Keratinocyte (primary cell): ENCODE measurements at regions not wholly inside any gene's neighbourhood (a gene's known extent, or its start where the extent isn't known, plus 50 kb on each side); places are given as distances from the start of the nearest gene placed in this dataset.

Source experiments
- DNase-seq: peaks from one replicate; pipeline ENCODE4 v3.0.0-alpha.2; 2011; ENCODE audit warnings: low read depth, missing footprints, low spot score
- FAIRE-seq: peaks from 2 replicates; lab custom pipeline; 2011; peaks lifted over from hg19 to GRCh38; lab: Jason Lieb, UNC
- H2AFZ ChIP-seq: 2 replicates; pipeline ENCODE4 v1.6.0; 2012; ENCODE audit warnings: low read length, control low read depth, inconsistent platforms; ENCODE audit not compliant: control insufficient read depth
- H3K27ac ChIP-seq: 2 replicates; pipeline ENCODE4 v1.5.1; 2011; ENCODE audit warnings: low read length; ENCODE audit not compliant: control insufficient read depth, insufficient read depth
- H3K27me3 ChIP-seq: 3 replicates; pipeline ENCODE4 v1.6.0; 2011; ENCODE audit warnings: low read length; ENCODE audit not compliant: control insufficient read depth, insufficient read depth; ENCODE audit errors: extremely low read depth
- H3K36me3 ChIP-seq, 2 experiments: 2 replicates in 1 of 2; 3 replicates in 1 of 2; pipeline ENCODE4 v1.5.1; 2011; ENCODE audit warnings: low read length in 2 of 2, mild to moderate bottlenecking in 1 of 2; ENCODE audit not compliant: control insufficient read depth in 2 of 2, insufficient read depth in 2 of 2; ENCODE audit errors: extremely low read depth in 1 of 2
- H3K4me1 ChIP-seq: 3 replicates; pipeline ENCODE4 v1.5.1; 2011; ENCODE audit warnings: low read length; ENCODE audit not compliant: control insufficient read depth, insufficient read depth; ENCODE audit errors: extremely low read depth
- H3K4me2 ChIP-seq: 3 replicates; pipeline ENCODE4 v1.6.0; 2011; ENCODE audit warnings: low read depth, low read length; ENCODE audit not compliant: control insufficient read depth, insufficient read depth; ENCODE audit errors: extremely low read depth
- H3K4me3 ChIP-seq, 3 experiments: fragments of 200-600 bp in 1 of 3; sonication (generic) in 1 of 3; 2 replicates in 2 of 3; 3 replicates in 1 of 3; pipeline ENCODE4 v1.5.1; 2011 to 2016; ENCODE audit warnings: low read length in 3 of 3, mild to moderate bottlenecking in 3 of 3, control low read depth in 2 of 3, inconsistent platforms in 1 of 3, low read depth in 1 of 3, mixed read lengths in 1 of 3, mixed run types in 1 of 3, moderate library complexity in 1 of 3; ENCODE audit not compliant: control insufficient read depth in 2 of 3, insufficient read depth in 2 of 3; ENCODE audit errors: extremely low read depth in 1 of 3
- H3K79me2 ChIP-seq: 2 replicates; pipeline ENCODE4 v1.6.0; 2012; ENCODE audit warnings: low read length; ENCODE audit not compliant: control insufficient read depth, insufficient read depth
- H3K9ac ChIP-seq: 3 replicates; pipeline ENCODE4 v1.6.0; 2011; ENCODE audit warnings: low read length; ENCODE audit not compliant: control insufficient read depth, insufficient read depth; ENCODE audit errors: extremely low read depth
- H3K9me1 ChIP-seq: 3 replicates; pipeline ENCODE4 v1.6.0; 2011; ENCODE audit warnings: low read length; ENCODE audit not compliant: control insufficient read depth, insufficient read depth; ENCODE audit errors: extremely low read depth
- H3K9me3 ChIP-seq: 2 replicates; pipeline ENCODE4 v1.5.1; 2012; ENCODE audit warnings: low read depth, low read length; ENCODE audit not compliant: control insufficient read depth
- H4K20me1 ChIP-seq: 3 replicates; pipeline ENCODE4 v1.6.0; 2011; ENCODE audit warnings: low read length; ENCODE audit not compliant: control insufficient read depth, insufficient read depth; ENCODE audit errors: extremely low read depth
- EZH2 ChIP-seq: IDR thresholded peaks from one replicate; pipeline ENCODE4 v1.6.1; 2012; ENCODE audit warnings: inconsistent platforms, mild to moderate bottlenecking, low read length, moderate library complexity
- dilution Hi-C: fragments of 300-500 bp; cut with MboI; formaldehyde crosslinking; loops from one replicate; pipeline ENCODE4 v1.7.0; 2020; ENCODE audit warnings: low sequenced_read_pairs; ENCODE audit not compliant: extremely low pct_ligation_motif_present
- TF ChIP-seq, protein P1 (sequence below), 3 experiments: IDR thresholded peaks in 1 of 3; conservative IDR thresholded peaks in 1 of 3; optimal IDR thresholded peaks in 1 of 3; 2 replicates in 2 of 3; 3 replicates in 1 of 3; pipeline versions ENCODE3 to v1.5.1; 2011; ENCODE audit warnings: low read length in 3 of 3, mild to moderate bottlenecking in 3 of 3, moderate library complexity in 2 of 3, control low read depth in 1 of 3, inconsistent platforms in 1 of 3; ENCODE audit not compliant: insufficient read depth in 2 of 3; ENCODE audit errors: extremely low read depth in 1 of 3

DNA sequence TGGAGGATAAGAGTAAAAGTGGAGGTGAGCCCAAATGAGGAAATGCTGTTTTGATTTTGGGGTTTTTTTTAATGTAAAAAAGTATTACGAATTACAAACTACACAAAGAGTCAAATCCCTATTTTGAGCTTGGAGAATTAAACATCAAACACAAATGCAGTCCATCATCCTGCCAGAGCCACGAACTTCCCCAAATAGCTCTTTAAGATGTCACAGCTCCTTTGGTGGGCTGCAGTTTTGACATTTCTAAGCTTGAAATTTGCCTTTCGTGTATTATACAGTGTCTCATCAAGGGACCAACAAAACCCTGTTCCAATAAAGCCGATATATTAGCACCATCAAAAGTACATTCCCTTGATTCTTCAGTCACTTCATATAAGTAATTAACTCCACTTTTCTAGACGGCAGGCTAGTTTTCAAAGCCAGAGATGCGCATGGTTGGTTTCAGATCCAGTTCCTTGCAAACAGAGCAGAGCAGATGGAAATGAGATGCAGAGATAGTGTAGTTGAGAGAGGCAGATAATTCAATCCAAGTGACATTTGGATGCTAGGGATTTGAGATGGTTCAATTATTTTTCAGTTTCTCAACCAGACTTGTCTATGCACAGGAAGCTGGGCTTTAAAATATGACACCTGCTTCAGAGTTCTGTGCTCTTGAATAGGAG is 580.9 kb downstream of the EDEM1 start:
- no peaks in the 10 kb centered on the region for H3K27me3 ChIP-seq
- H4K20me1 ChIP-seq: no peaks in the 10 kb centered on the region
- H3K36me3 ChIP-seq: no peaks in the 10 kb centered on the region
- FAIRE-seq: no peak
- H3K9me3 ChIP-seq: no peaks in the 10 kb centered on the region
- H3K4me1 ChIP-seq: no peaks in the 10 kb centered on the region
- H2AFZ ChIP-seq: no peak overlapping the region
- no peak overlapping the region for H3K9ac ChIP-seq
- H3K27ac ChIP-seq: no peak overlapping the region
- no peaks in the 10 kb centered on the region for H3K79me2 ChIP-seq
- no peak overlapping the region for H3K4me3 ChIP-seq
- H3K4me2 ChIP-seq: no peak overlapping the region
- DNase-seq: no peak
- TF ChIP-seq, protein P1, sequence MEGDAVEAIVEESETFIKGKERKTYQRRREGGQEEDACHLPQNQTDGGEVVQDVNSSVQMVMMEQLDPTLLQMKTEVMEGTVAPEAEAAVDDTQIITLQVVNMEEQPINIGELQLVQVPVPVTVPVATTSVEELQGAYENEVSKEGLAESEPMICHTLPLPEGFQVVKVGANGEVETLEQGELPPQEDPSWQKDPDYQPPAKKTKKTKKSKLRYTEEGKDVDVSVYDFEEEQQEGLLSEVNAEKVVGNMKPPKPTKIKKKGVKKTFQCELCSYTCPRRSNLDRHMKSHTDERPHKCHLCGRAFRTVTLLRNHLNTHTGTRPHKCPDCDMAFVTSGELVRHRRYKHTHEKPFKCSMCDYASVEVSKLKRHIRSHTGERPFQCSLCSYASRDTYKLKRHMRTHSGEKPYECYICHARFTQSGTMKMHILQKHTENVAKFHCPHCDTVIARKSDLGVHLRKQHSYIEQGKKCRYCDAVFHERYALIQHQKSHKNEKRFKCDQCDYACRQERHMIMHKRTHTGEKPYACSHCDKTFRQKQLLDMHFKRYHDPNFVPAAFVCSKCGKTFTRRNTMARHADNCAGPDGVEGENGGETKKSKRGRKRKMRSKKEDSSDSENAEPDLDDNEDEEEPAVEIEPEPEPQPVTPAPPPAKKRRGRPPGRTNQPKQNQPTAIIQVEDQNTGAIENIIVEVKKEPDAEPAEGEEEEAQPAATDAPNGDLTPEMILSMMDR (optimal IDR thresholded peaks at IDR 0.05 in 1 of 3, IDR thresholded peaks at IDR 0.05 in 1 of 3, conservative IDR thresholded peaks at IDR 0.05 in 1 of 3; ENCODE audit: extremely low read depth in 1 of 3, insufficient read depth in 2 of 3, low read length in 3 of 3): no peak
- TF ChIP-seq EZH2: no peak
- no peaks in the 10 kb centered on the region for H3K9me1 ChIP-seq
- dilution Hi-C loops: no loop called here

- FAIRE-seq: no peak
Measured at GRCh38 chr3:5769825-5770224, 582.3 kb downstream of the EDEM1 start.

More at GRCh38 chr3:5769825-5770224, 582.3 kb downstream of the EDEM1 start:
- no peak overlapping the region for H3K27ac ChIP-seq
- H3K9me1 ChIP-seq: no peaks in the 10 kb centered on the region
- no peaks in the 10 kb centered on the region for H4K20me1 ChIP-seq
- no peaks in the 10 kb centered on the region for H3K4me1 ChIP-seq
- no peaks in the 10 kb centered on the region for H3K36me3 ChIP-seq
- H3K79me2 ChIP-seq: no peaks in the 10 kb centered on the region
- dilution Hi-C loops: no loop called here
- no peaks in the 10 kb centered on the region for H3K27me3 ChIP-seq
- no peak overlapping the region for H3K9ac ChIP-seq
- H2AFZ ChIP-seq: no peak overlapping the region
- DNase-seq: no peak
- no peaks in the 10 kb centered on the region for H3K9me3 ChIP-seq
- no peak overlapping the region for H3K4me2 ChIP-seq
- TF ChIP-seq EZH2: no peak
- TF ChIP-seq, protein P1 (optimal IDR thresholded peaks at IDR 0.05 in 1 of 3, IDR thresholded peaks at IDR 0.05 in 1 of 3, conservative IDR thresholded peaks at IDR 0.05 in 1 of 3; ENCODE audit: extremely low read depth in 1 of 3, insufficient read depth in 2 of 3, low read length in 3 of 3): no peak
- H3K4me3 ChIP-seq: no peak overlapping the region
